ENCODE measurements at regions not wholly inside any gene's neighbourhood (a gene's known extent, or its start where the extent isn't known, plus 50 kb on each side); places are given as distances from the start of the nearest gene placed in this dataset.
A peak's percentile ranks its signal among the peaks of the same experiment; 100 is the strongest.
"Not testable (repeated sequence)": the region's sequence is repeated elsewhere in the genome, so short reads cannot be mapped to it uniquely, and the experiment has no call there.

DNA sequence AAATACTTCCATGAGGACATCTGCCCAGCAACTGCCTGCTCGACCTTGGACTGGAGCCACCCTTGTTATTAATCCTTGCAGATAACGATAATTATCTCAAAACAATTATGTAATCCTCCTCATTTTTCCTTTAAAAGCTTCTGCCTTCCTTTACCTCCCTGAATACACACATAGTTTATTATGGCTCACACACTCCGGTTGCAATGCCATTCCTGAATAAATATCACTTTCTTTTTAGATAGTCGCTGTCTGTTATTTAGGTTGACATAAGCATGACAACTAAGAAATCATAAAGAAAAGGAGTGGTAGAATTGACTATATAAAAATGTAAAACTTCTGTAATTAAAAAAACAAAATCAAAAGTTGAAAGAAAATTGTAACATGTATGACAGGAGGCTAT, 64.8 kb downstream of the B4GALT7 start:
- not testable (repeated sequence) for DNase-seq (ENCODE audit: low spot score in 2 of 2); H3K36me3 ChIP-seq; H3K27me3 ChIP-seq; H3K4me1 ChIP-seq; H3K9me3 ChIP-seq; H3K27ac ChIP-seq; H3K4me3 ChIP-seq
- WGBS, 2 donors, result 70 to 73% methylated on average over 4 of the region's 4 CpGs

DNA sequence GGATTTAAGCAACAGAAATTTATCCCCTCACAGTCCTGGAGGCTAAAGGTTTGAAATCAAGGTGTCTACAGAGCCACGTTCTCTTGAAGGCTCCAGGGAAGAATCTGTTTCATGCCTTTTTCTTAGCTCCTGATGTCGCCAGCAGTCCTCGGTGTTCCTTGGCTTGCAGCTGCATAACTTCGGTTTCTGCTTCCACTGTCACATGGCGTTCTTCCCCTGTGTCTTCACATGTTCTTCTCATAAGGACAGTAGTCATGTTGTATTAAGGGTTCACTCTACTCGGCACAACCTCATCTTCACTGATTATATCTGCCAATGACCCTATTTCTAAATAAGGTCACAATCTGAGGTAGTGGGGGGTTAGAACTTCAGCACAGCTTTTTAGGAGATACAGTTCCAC, 65.2 kb downstream of the B4GALT7 start:
- not testable (repeated sequence) for H3K27ac ChIP-seq; DNase-seq (ENCODE audit: low spot score in 2 of 2); H3K4me3 ChIP-seq; H3K27me3 ChIP-seq; H3K9me3 ChIP-seq; H3K36me3 ChIP-seq; H3K4me1 ChIP-seq
- WGBS, 2 donors, result 63 to 80% methylated on average over 2 to 6 of the region's 6 CpGs

DNA sequence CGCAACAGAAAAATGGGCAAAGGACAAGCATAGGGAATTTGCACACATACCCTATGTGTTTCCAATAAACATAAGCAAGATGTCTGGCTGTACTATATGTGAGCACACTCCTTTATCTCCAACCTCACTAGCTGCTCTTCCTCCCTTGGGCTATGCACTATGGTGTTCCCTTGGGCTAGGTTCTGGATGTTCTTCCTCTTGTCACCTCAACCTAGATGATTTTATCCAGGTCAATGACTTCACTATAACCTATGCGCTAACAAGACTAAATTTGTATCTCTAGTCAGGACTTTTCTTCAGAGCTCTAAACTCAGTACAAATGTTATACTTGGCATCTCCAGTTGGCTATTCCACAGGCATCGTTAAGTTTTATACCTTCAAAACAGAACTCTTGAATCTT, 66.0 kb downstream of the B4GALT7 start:
- WGBS, 2 donors, result 88 to 96% methylated on average over 2 of the region's 3 CpGs
- H3K27me3 ChIP-seq; H3K9me3 ChIP-seq; H3K36me3 ChIP-seq; H3K27ac ChIP-seq; H3K4me3 ChIP-seq; DNase-seq (ENCODE audit: low spot score in 2 of 2); H3K4me1 ChIP-seq: not testable (repeated sequence)

DNA sequence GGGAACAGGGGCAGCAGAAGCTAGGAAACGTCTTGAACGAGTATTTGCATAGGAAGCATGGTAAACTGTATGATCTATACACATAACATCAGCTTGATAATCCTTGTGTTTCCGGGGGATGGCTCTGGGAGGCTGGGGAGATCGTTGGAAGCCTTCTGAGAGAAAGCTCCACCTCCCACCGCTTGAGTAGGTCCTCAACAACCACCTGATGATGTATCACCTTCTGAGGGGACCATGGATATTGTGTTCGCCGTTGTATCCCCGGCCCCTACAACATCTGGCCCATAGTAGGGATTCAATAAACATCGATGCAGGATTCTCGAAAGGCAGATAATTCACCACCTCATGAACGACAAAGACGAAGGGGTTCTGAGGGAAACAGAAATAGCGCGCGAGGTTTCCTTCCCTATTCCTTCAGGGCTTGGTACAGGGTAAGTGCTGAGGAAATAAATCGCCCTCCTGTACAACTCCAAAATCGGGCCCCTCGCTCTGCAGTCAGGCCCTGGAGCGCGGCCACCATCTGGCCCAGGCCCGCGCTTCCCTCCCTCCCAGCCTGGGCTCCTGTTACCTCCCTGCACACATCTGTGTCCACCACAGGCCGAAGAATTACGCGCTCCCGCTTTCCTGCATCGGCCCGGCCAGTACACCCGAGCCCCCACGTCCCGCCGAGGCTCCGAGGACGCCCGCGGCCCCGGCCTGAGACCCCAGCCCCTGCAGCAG, 71.3 kb downstream of the B4GALT7 start:
- peak overlapping the region in 1 of 4 donors; percentile 38 for H3K4me3 ChIP-seq
- not testable (repeated sequence) for H3K36me3 ChIP-seq; H3K9me3 ChIP-seq; H3K4me1 ChIP-seq; H3K27ac ChIP-seq; H3K27me3 ChIP-seq; DNase-seq (ENCODE audit: low spot score in 2 of 2)
- no CpG with 5 or more reads among the region's 37 CpGs for WGBS, 2 donors

DNA sequence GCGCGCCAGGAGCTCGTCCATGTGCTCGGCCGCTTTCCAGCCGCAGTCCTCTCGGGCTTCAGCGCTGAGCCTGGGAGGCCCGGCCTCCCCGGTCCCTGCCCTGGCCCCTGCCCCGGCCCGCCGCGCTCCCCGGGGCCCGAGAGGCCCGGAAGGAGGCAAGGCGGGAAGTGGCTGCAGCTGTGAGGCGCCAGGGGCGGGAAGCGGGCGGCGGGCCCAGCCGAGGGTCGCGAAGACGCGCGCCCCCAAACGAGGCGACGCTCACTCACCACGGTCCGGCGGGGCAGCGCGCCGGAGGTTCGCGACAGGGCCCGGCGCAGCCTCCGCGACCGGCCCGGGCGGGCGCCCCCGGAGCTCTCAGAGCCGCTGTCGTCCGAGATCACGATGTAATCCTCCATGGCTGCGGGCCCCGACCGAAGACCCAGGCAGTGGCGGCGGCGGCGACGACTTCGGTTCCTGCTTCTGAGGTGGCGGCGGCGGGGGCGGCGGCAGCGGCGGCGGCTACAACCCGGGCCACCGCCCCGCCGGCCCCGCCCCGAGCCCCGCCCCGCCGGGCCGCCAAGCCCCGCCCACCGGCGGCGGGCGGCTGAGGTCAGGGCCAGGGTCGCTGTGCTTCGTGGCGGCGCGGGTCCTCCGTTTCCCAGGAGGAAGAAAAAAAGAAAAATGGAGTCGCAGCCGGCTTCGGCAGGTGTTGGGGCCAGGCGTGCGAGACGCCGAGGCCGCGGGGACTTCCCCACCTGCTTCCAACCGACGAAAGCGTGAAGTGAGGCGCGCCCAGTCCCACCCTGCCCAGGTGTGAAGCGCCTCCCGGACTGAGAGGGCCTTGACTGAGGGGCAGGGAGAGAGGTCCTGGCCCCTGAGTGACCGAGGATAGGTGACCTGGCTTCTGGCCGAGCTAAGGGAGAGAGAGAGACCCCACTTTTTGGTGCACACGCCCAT, 72.1 kb downstream of the B4GALT7 start:
- WGBS, 2 donors, result no CpG with 5 or more reads among the region's 110 CpGs
- H3K36me3 ChIP-seq, H3K27ac ChIP-seq, H3K9me3 ChIP-seq, H3K27me3 ChIP-seq, H3K4me1 ChIP-seq: not testable (repeated sequence)
- peak overlapping the region; percentile 34 to 63 (median 38) for H3K4me3 ChIP-seq
- peak; percentile 33 to 41 for DNase-seq (ENCODE audit: low spot score in 2 of 2)
